IPS-20b (cell line): ENCODE measurements at regions not wholly inside any gene's neighbourhood (a gene's known extent, or its start where the extent isn't known, plus 50 kb on each side); places are given as distances from the start of the nearest gene placed in this dataset.

Experiments used
- H3K27ac ChIP-seq: one replicate; pipeline ENCODE4 v1.5.1; 2013; ENCODE audit warnings: low read length
- H3K27me3 ChIP-seq: 2 replicates; pipeline ENCODE4 v1.6.1; 2013; ENCODE audit warnings: mild to moderate bottlenecking, low read length, inconsistent platforms; ENCODE audit not compliant: insufficient read depth
- H3K36me3 ChIP-seq: 2 replicates; pipeline ENCODE4 v1.6.1; 2013; ENCODE audit warnings: low read depth, mild to moderate bottlenecking, inconsistent platforms, low read length, moderate library complexity; ENCODE audit not compliant: insufficient read depth
- H3K4me1 ChIP-seq: 2 replicates; pipeline ENCODE4 v1.6.1; 2013; ENCODE audit warnings: mild to moderate bottlenecking, control low read depth, inconsistent platforms, low read length, moderate library complexity; ENCODE audit not compliant: insufficient read depth
- H3K4me3 ChIP-seq: 2 replicates; pipeline ENCODE4 v1.5.1; 2013; ENCODE audit warnings: mild to moderate bottlenecking, low read length, inconsistent platforms
- H3K9ac ChIP-seq: 2 replicates; pipeline ENCODE4 v1.6.1; 2013; ENCODE audit warnings: low read depth, mild to moderate bottlenecking, inconsistent platforms, low read length, moderate library complexity
- H3K9me3 ChIP-seq: 2 replicates; pipeline ENCODE4 v1.6.1; 2013; ENCODE audit warnings: mild to moderate bottlenecking, low read depth, low read length, inconsistent platforms; ENCODE audit not compliant: insufficient read depth

DNA sequence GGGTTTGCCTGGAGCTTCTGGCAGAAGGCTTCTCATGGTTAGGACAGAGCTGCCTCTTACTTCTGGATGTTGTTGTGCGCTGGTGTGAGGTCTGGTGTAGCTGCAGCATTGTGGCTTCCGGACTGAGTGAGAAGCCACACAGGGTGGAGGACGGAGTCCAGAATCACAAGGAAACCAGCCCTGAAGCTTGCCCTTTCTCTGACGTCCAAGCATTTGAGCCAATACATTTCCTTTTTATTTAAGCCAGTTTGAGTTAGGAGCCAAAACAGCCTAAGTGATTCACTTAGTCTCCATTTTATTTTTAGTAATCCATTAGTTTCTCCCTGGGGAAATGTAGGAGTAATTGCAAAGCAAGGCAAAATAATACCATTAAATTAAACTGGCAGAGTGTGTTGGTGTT is 402.4 kb upstream of the RGS6 start:
- H3K4me3 ChIP-seq, result no peak overlapping the region
- H3K9ac ChIP-seq, result no peak overlapping the region
- no peak overlapping the region for H3K27ac ChIP-seq
- H3K4me1 ChIP-seq, result peaks cover 3% of the 10 kb centered on the region; the same call in 1 of the 2 replicates
- peaks cover 5% of the 10 kb centered on the region; the same call in 1 of the 2 replicates for H3K36me3 ChIP-seq
- no peaks in the 10 kb centered on the region for H3K9me3 ChIP-seq
- no peaks in the 10 kb centered on the region for H3K27me3 ChIP-seq

DNA sequence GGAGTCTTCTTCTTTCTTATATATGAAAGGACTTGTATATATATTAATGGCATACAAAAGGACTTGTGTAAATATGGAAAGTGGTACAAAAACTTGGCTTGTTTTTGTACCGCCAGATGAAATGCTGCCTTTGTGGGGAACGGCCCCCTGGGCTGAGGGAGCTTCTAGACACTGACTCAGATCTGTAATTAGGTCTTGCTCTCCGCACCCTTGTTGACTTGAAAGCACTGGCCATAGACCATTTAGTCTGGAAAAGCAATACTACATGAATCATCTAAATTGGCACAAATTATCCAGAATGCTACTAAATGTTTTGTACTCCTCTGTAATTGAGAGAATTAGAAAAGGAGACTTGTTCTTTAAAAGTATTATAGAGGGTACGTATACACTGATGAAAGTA is 399.9 kb upstream of the RGS6 start:
- Histone ChIP-seq H3K36me3 (peaks cover 5% of the 10 kb centered on the region; the same call in 1 of the 2 replicates), H3K9ac (no peak overlapping the region), H3K4me1 (peaks cover 4% of the 10 kb centered on the region; the same call in 1 of the 2 replicates), H3K27ac (no peak overlapping the region), H3K9me3 (no peaks in the 10 kb centered on the region), H3K4me3 (no peak overlapping the region), H3K27me3 (no peaks in the 10 kb centered on the region)

DNA sequence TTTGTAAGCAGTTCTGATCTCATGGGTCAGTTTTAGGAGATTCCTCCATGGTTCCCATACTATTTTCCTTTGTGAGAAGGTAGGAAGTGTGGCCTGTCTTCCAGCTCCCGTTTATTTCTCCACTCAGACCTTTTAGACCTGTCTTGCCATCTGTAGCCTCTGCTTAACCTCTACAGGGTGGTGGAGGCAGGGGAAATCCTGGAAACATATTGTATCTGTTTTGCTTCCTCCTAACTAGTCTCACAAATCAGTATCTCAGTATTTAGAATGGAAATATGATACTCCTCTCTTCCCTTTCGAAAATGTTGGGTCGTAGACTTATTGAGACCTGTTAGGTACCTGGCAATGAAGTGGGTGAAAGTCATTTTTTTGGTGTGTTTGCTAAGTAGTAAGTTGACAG is 399.4 kb upstream of the RGS6 start:
- Histone ChIP-seq H3K9me3 (no peaks in the 10 kb centered on the region), H3K9ac (no peak overlapping the region), H3K27me3 (no peaks in the 10 kb centered on the region), H3K4me1 (peaks cover 8% of the 10 kb centered on the region), H3K36me3 (peaks cover 5% of the 10 kb centered on the region; the same call in 1 of the 2 replicates), H3K27ac (no peak overlapping the region), H3K4me3 (no peak overlapping the region)

DNA sequence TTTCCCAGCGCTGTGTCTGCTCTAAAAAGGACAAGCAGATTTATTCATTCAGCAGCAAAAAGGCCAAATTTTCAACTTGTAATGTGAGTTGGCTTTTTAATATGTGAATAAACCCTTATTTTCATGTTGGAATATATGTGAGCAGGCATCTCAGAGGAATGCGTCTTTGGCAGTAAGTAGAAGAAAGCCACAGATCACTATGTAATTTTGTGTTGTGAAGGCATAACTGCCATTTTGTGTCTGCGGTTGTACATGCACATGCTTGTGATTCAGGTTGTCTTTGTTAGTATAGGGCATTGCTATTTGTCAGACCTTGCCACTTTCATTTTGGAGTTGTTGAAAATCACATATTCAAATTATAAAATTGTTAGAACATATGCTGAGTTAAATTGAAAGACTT is 398.8 kb upstream of the RGS6 start:
- H3K9me3 ChIP-seq, result no peaks in the 10 kb centered on the region
- no peaks in the 10 kb centered on the region for H3K27me3 ChIP-seq
- H3K9ac ChIP-seq, result no peak overlapping the region
- H3K36me3 ChIP-seq, result peaks cover 5% of the 10 kb centered on the region; the same call in 1 of the 2 replicates
- no peak overlapping the region for H3K27ac ChIP-seq
- H3K4me3 ChIP-seq, result no peak overlapping the region
- H3K4me1 ChIP-seq, result peaks cover 13% of the 10 kb centered on the region

DNA sequence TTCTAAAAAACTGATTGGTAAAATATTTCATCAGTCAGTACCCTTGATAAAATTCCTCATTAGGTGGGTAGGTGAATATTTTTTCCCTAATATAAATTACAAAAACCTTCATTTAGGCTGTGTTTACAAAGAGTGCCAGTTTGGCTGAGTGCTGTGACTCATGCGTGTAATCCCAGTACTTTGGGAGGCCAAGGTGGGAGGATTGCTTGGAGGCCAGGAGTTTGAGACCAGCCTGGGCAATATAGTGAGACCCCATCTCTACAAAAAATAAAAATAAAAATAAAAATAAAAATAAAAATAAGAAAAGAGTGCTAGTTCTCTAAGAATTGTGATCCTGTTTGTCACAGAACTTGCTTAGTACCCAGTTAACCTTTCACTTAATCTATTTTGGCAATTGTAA is 398.4 kb upstream of the RGS6 start:
- peaks cover 13% of the 10 kb centered on the region for H3K4me1 ChIP-seq
- H3K9ac ChIP-seq, result no peak overlapping the region
- no peak overlapping the region for H3K27ac ChIP-seq
- no peaks in the 10 kb centered on the region for H3K9me3 ChIP-seq
- peaks cover 5% of the 10 kb centered on the region; the same call in 1 of the 2 replicates for H3K36me3 ChIP-seq
- H3K4me3 ChIP-seq, result no peak overlapping the region
- H3K27me3 ChIP-seq, result no peaks in the 10 kb centered on the region

DNA sequence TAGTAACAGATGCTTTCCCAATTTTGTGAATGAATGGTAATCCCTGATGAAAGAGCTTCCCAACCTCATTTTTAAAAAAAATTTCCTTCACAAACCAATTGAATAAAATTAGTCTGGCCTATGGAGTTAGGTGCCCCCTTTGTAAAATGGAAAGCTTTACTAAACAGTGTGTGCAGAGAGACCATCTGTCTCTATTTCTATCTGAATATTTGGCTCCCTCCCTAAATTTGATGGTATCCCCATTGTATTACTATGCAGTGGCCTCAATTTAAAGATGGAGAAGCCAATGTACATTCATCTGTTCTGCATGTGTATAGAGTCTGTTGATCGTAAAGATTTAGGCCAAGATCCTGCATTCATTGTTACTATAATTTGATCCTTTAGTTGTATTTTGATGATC is 397.7 kb upstream of the RGS6 start:
- no peaks in the 10 kb centered on the region for H3K9me3 ChIP-seq
- H3K27me3 ChIP-seq, result no peaks in the 10 kb centered on the region
- no peak overlapping the region for H3K27ac ChIP-seq
- H3K36me3 ChIP-seq, result peaks cover 5% of the 10 kb centered on the region; the same call in 1 of the 2 replicates
- H3K4me1 ChIP-seq, result peaks cover 13% of the 10 kb centered on the region
- no peak overlapping the region for H3K4me3 ChIP-seq
- H3K9ac ChIP-seq, result no peak overlapping the region

DNA sequence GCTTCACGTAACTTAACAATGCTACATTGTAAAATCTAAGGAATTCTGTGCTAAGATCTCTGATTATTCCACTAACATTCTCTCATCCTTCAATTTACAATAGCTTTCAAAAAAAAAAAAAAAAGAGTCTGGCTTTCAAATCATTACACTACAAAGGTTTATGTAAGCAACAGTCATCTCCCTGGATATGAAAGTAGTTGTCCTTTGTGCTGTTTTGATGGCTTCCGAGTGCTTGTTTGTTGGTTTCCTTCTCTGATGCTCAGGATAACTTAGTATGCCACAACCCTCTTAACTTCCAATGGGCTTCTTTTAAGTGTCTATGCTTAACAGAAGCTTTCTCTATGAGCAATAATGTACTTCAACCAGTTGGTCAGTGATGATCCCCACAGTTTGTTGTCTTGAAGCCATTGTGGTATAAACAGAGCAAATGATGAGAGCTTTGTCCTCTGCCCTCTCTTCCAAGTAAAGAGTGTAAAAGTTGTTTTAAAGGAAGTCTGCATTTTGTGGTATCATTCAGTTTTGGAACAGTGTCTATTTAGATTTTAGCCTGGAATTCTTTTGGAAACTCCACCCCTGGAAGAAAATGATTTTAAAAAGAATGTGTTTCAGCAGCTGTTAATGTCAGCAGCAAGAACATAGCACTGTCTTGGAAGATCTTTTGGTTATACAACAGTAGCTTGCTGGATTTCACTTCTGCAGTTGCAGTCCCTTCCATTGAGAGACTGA is 396.1 kb upstream of the RGS6 start:
- no peaks in the 10 kb centered on the region for H3K9me3 ChIP-seq
- no peak overlapping the region for H3K27ac ChIP-seq
- no peak overlapping the region for H3K9ac ChIP-seq
- no peaks in the 10 kb centered on the region for H3K27me3 ChIP-seq
- H3K36me3 ChIP-seq, result no peaks in the 10 kb centered on the region; the same call in 1 of the 2 replicates
- peaks cover 20% of the 10 kb centered on the region for H3K4me1 ChIP-seq
- H3K4me3 ChIP-seq, result no peak overlapping the region

DNA sequence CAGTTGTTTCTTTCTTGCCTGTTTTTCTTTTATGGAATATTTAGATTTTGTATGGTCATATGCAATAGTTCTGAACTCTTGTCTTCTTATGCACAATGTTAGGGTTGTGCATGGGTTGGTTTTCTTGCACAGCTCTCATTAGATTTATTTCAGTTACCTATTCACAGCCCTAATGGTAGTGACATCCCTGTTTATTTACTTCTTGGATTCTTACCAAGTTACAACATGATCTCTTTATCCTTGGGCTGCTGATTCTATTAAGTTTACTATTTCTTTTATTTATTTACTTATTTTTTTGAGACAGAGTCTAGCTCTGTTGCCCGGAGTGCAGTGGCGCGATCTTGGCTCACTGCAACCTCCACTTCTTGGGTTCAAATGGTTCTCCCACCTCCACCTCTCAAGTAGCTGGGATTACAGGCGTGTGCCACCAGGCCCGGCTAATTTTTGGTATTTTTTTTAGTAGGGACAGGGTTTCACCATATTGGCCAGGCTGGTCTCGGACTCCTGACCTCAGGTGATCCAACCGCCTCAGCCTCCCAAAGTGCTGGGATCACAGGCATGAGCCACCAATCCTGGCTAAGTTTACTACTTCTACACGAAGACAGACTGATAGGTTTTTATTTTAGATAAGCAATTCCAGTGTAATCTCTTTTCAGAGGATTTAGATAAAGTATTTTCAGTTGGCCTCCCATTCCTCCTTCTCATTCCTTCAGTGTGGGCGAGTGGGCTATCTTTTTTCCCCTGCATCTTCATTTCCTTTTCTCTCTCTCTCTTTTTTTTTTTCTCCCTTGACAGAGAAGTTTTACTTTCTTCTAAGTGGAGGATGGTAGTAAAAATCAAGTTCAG is 395.1 kb upstream of the RGS6 start:
- H3K4me1 ChIP-seq, result peaks cover 18% of the 10 kb centered on the region
- H3K36me3 ChIP-seq, result no peaks in the 10 kb centered on the region
- no peak overlapping the region for H3K27ac ChIP-seq
- H3K4me3 ChIP-seq, result no peak overlapping the region
- no peaks in the 10 kb centered on the region for H3K9me3 ChIP-seq
- H3K27me3 ChIP-seq, result no peaks in the 10 kb centered on the region
- no peak overlapping the region; the same call in 1 of the 2 replicates for H3K9ac ChIP-seq

DNA sequence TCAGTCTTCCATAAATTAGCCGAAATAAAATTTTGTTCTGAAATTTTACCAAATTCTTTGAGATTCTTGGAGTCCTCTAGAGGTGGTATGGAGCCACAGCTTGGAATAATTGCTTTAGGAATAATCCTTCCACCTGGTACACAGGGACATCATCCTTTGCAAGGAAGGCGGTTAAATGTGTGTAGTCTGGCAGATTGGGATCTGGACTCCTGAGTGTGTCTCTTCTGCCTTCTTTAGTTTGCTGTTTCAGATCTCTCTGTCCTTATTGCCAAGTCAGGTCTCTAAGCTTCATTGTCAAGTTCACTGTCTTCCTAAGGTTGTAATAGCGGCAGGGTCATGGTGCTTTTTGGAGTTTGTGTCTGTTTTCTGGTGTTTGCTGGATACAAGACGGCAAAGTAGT is 393.9 kb upstream of the RGS6 start:
- no peak overlapping the region for H3K4me3 ChIP-seq
- no peak overlapping the region for H3K27ac ChIP-seq
- H3K9ac ChIP-seq, result no peak overlapping the region
- H3K36me3 ChIP-seq, result no peaks in the 10 kb centered on the region
- peaks cover 17% of the 10 kb centered on the region for H3K4me1 ChIP-seq
- H3K9me3 ChIP-seq, result no peaks in the 10 kb centered on the region
- H3K27me3 ChIP-seq, result no peaks in the 10 kb centered on the region

DNA sequence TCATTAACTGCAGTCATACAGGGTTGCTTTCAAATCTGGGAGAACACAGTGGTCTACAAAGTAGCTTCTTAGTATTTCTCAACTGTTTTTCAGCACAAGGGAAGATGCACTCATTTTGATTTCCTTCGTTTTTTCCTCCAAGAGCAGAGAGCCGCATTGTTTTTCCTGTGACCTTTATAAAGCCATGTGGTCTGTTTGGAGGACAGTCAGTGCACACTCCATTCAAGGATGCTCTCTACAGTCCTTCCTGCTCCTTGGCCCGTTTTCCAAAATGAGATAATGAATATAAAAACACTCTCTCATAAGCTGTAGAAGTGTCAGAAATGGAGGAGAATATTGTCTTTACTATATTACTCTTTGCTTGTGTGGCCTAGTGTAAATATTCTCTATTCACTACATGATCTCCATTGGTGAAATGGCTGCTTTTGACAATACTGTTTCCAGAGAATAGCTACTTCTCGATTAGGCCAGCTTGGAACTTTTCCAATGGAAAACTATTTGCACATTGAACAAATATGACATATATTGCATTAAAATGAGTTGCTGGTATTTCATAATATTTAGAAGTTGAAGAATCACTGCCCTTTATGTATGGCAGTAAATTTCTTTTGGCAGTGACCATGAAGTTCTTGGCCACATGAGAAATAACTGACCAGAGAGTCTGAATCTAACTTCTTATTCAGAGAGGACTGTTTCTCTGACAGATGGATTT is 393.1 kb upstream of the RGS6 start:
- H3K27me3 ChIP-seq, result no peaks in the 10 kb centered on the region
- no peak overlapping the region for H3K4me3 ChIP-seq
- H3K4me1 ChIP-seq, result peaks cover 17% of the 10 kb centered on the region
- no peak overlapping the region for H3K27ac ChIP-seq
- H3K36me3 ChIP-seq, result no peaks in the 10 kb centered on the region
- no peaks in the 10 kb centered on the region for H3K9me3 ChIP-seq
- H3K9ac ChIP-seq, result no peak overlapping the region

DNA sequence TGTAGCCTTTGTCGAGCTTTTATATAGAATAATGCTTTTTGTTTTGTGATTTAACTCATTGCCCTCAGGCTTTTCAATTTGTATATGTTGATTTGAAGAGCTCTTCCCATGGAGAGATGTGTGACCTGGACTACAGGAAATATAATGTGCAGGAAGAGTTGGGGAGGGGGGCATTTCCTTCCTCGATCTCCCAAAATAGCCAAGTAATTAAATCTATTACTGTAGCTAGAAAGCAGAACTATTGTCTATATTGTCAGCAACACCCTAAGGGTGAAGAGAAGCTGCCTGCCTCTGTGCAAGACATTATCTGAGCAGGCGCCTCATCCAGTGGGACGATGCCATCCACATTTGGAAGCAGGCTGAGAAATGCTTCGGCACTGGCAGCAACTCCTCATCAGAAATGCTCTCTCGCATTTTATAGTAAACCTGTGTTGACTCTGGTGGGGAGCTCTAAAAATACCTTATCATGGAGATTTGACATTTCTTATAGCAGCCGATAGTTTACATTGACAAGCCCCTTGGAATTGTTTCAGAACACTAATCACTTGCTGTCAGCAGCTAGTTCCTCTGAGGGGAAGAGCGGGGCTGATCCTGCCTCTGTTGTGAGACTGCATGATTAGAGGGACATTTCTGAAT is 392.5 kb upstream of the RGS6 start:
- Histone ChIP-seq H3K27me3 (no peaks in the 10 kb centered on the region), H3K4me1 (peaks cover 17% of the 10 kb centered on the region), H3K9me3 (no peaks in the 10 kb centered on the region), H3K9ac (no peak overlapping the region), H3K4me3 (no peak overlapping the region), H3K36me3 (no peaks in the 10 kb centered on the region), H3K27ac (no peak overlapping the region)
